ENCODE measurements at regions not wholly inside any gene's neighbourhood (a gene's known extent, or its start where the extent isn't known, plus 50 kb on each side); places are given as distances from the start of the nearest gene placed in this dataset.

DNA sequence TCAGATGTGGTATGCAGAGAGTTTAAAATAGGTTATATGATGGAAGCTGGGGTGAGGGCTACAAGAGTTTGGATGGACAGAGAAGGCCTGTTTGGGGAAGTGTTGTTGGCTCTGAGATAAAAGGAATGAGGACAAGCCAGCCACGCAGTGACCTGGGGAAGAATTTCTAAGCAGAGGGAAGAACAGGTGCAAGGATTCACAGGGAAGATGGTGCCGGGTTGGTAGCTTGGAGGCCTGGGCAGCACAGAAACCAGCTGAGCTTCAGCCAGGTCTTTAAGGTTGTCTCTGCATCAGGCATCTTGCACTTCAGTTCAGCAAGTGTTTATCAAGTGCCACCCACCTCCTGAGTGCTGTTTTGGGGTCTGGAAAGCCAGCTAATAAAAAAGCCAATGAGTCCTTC, 1163.7 kb downstream of the AACS start:
- no peaks in the 10 kb centered on the region for H3K27me3 ChIP-seq (replicated peaks; ENCODE audit: insufficient read depth)
- H3K36me3 ChIP-seq, result no peaks in the 10 kb centered on the region
- 85% methylated on average over 2 of the region's 2 CpGs for WGBS
- H3K9me3 ChIP-seq, result no peaks in the 10 kb centered on the region
- no peaks in the 10 kb centered on the region for H3K4me1 ChIP-seq (replicated peaks)
- TF ChIP-seq POLR2AphosphoS5 (IDR thresholded peaks at IDR 0.05), result no peak
- TF ChIP-seq POLR2A (IDR thresholded peaks at IDR 0.05), result no peak
- TF ChIP-seq, protein P1, sequence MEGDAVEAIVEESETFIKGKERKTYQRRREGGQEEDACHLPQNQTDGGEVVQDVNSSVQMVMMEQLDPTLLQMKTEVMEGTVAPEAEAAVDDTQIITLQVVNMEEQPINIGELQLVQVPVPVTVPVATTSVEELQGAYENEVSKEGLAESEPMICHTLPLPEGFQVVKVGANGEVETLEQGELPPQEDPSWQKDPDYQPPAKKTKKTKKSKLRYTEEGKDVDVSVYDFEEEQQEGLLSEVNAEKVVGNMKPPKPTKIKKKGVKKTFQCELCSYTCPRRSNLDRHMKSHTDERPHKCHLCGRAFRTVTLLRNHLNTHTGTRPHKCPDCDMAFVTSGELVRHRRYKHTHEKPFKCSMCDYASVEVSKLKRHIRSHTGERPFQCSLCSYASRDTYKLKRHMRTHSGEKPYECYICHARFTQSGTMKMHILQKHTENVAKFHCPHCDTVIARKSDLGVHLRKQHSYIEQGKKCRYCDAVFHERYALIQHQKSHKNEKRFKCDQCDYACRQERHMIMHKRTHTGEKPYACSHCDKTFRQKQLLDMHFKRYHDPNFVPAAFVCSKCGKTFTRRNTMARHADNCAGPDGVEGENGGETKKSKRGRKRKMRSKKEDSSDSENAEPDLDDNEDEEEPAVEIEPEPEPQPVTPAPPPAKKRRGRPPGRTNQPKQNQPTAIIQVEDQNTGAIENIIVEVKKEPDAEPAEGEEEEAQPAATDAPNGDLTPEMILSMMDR (IDR thresholded peaks at IDR 0.05), result no peak
- no peak for DNase-seq (ENCODE audit: low spot score)
- no peak overlapping the region for H3K27ac ChIP-seq
- intact Hi-C loops (cut with DNase I), result no loop called here
- no peak overlapping the region for H3K4me3 ChIP-seq

DNA sequence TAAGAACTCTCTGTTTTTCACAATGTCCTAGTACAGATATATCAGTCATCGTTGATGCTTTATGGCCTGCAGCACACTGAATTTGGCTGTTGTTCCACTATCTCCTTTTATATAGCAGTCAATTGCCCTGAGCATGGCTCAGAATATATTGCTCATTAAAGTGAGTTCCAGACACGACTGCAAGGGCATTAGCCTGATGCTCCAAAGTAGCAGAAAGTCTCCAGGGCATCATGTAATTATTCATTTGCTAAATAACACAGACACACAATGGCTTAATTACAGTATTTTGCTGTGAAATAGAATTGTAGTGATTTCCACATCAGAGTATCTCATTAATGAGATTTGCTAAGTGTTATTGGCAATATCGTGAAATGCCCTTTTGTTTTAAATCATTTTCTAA, 1167.5 kb downstream of the AACS start:
- H3K4me1 ChIP-seq (replicated peaks), result no peaks in the 10 kb centered on the region
- no peaks in the 10 kb centered on the region for H3K27me3 ChIP-seq (replicated peaks; ENCODE audit: insufficient read depth)
- TF ChIP-seq POLR2AphosphoS5 (IDR thresholded peaks at IDR 0.05) (no peak), POLR2A (IDR thresholded peaks at IDR 0.05) (no peak)
- TF ChIP-seq, protein P1 (IDR thresholded peaks at IDR 0.05), result no peak
- 77% methylated on average over 3 of the region's 3 CpGs for WGBS
- no peaks in the 10 kb centered on the region for H3K36me3 ChIP-seq
- H3K9me3 ChIP-seq, result no peaks in the 10 kb centered on the region
- no peak for DNase-seq (ENCODE audit: low spot score)
- intact Hi-C loops (cut with DNase I), result no loop called here
- no peak overlapping the region for H3K27ac ChIP-seq
- H3K4me3 ChIP-seq, result no peak overlapping the region

DNA sequence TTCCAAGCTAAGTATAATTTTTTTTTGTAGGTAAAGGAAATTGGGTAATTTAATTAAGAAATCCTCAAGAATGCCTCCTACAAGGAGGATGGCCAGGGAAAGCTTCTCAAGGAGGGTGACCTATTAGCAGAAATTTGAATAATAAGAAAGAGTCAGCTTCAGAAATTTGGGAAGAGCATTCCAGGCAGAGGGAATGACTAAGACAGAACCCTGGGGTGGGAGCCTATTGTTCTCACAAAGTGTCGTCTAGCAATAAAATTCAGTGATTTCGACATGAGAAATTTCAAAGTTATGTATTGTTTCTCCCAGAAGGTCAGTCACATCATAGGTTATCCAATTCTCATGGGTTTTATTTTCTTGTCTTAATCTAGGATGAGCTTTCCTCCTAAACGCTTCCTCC, 1168.4 kb downstream of the AACS start:
- intact Hi-C loops (cut with DNase I), result no loop called here
- whole genome bisulfite sequencing, result 55% methylated on average over 3 of the region's 3 CpGs

DNA sequence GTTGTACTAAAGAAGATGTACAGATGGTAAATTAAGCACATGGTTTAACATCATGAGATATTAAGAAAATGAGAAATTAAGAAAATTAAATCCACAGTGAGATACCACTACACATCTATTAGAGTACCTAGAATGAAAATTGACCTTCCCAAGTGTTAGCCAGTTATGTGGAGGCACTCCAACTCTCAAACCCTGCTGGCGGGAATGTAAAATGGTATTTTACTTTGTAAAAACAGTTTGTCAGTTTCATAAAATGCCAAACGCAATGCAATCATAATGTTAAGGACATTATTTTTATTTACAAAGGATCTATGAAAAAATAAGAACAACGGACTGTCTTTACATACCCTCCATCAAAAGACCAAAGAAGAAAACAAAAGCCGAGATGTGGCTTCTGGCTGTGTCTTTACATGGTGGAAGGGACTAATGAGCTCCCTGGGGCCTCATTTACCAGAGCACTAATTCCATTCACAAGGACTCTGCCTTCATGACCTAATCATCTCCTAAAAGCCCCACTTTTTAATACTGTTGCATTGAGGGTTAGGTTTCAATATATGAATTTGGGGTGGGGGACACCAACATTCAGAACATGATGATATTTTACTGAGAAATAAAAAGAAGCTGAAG, 1178.7 kb downstream of the AACS start:
- H3K27ac ChIP-seq, result no peak overlapping the region
- no peak for TF ChIP-seq POLR2AphosphoS5 (IDR thresholded peaks at IDR 0.05)
- TF ChIP-seq, protein P1 (IDR thresholded peaks at IDR 0.05), result no peak
- TF ChIP-seq POLR2A (IDR thresholded peaks at IDR 0.05), result no peak
- no peak for DNase-seq (ENCODE audit: low spot score)
- H3K36me3 ChIP-seq, result no peaks in the 10 kb centered on the region
- no peaks in the 10 kb centered on the region for H3K9me3 ChIP-seq
- H3K4me1 ChIP-seq (replicated peaks), result no peaks in the 10 kb centered on the region
- intact Hi-C loops (cut with DNase I), result no loop called here
- no peaks in the 10 kb centered on the region for H3K27me3 ChIP-seq (replicated peaks; ENCODE audit: insufficient read depth)
- WGBS, result 79% methylated on average over 4 of the region's 4 CpGs
- H3K4me3 ChIP-seq, result no peak overlapping the region

More for the DNA sequence above, 1168.4 kb downstream of the AACS start:
- H3K27me3 ChIP-seq (replicated peaks; ENCODE audit: insufficient read depth), result no peaks in the 10 kb centered on the region
- H3K27ac ChIP-seq, result no peak overlapping the region
- TF ChIP-seq POLR2AphosphoS5 (IDR thresholded peaks at IDR 0.05) (no peak), POLR2A (IDR thresholded peaks at IDR 0.05) (no peak)
- TF ChIP-seq, protein P1 (IDR thresholded peaks at IDR 0.05), result no peak
- no peaks in the 10 kb centered on the region for H3K4me1 ChIP-seq (replicated peaks)
- no peaks in the 10 kb centered on the region for H3K9me3 ChIP-seq
- no peak for DNase-seq (ENCODE audit: low spot score)
- H3K36me3 ChIP-seq, result no peaks in the 10 kb centered on the region
- H3K4me3 ChIP-seq, result no peak overlapping the region

DNA sequence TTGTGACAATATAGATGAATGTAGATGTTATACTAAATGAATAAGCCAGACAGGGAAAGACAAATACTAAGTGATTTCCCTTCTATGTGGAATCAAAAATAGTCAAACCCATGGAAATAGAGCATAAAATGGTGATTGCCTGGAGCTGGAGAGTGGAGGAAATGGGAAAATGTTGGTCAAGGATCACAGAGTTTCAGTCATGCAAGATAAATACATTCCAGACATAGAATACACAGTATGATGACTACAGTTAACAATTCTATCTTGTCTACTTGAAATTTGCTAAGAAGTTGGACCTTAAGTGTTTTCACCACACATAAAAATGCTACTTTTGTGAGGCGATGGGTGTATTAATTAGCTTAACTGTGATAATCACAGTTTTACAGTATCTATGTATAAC, 1182.7 kb downstream of the AACS start:
- H3K27ac ChIP-seq, result no peak overlapping the region
- no peak overlapping the region for H3K4me3 ChIP-seq
- DNase-seq (ENCODE audit: low spot score), result no peak
- no peaks in the 10 kb centered on the region for H3K9me3 ChIP-seq
- TF ChIP-seq POLR2AphosphoS5 (IDR thresholded peaks at IDR 0.05) (no peak), POLR2A (IDR thresholded peaks at IDR 0.05) (no peak)
- TF ChIP-seq, protein P1 (IDR thresholded peaks at IDR 0.05), result no peak
- no peaks in the 10 kb centered on the region for H3K4me1 ChIP-seq (replicated peaks)
- intact Hi-C loops (cut with DNase I), result no loop called here
- no peaks in the 10 kb centered on the region for H3K36me3 ChIP-seq
- WGBS, result 96% methylated on average over 1 of the region's 1 CpG
- H3K27me3 ChIP-seq (replicated peaks; ENCODE audit: insufficient read depth), result no peaks in the 10 kb centered on the region

All from prostate gland (tissue), 2 donors.